GM23338 (cell line): ENCODE measurements at regions not wholly inside any gene's neighbourhood (a gene's known extent, or its start where the extent isn't known, plus 50 kb on each side); places are given as distances from the start of the nearest gene placed in this dataset.

Experiments used
- EZH2 ChIP-seq: fragments of 200-600 bp; sonication (generic); IDR thresholded peaks from one replicate; pipeline ENCODE4 v1.8.0; 2017; ENCODE audit warnings: antibody characterized with exemption, mild to moderate bottlenecking, low read depth; ENCODE audit not compliant: unreplicated experiment
- EZH2phosphoT487 ChIP-seq: fragments of 200-600 bp; sonication (generic); IDR thresholded peaks from one replicate; pipeline ENCODE4 v1.8.1; 2018; ENCODE audit warnings: antibody characterized with exemption; ENCODE audit not compliant: unreplicated experiment
- POLR2AphosphoS5 ChIP-seq: IDR thresholded peaks from 2 replicates; pipeline ENCODE4 v1.6.1; 2016; ENCODE audit warnings: antibody characterized with exemption, low read depth
- REST ChIP-seq: IDR thresholded peaks from one replicate; pipeline ENCODE4 v1.6.1; 2018; ENCODE audit warnings: antibody characterized with exemption; ENCODE audit not compliant: unreplicated experiment
- TF ChIP-seq, protein P1 (sequence below), 2 experiments: fragments of 200-600 bp in 1 of 2; sonication (generic) in 1 of 2; conservative IDR thresholded peaks; 2 replicates each; pipeline versions ENCODE4 v1.5.1 to v1.6.1; 2016 to 2017; ENCODE audit warnings: antibody characterized with exemption in 2 of 2, low read depth in 2 of 2, mild to moderate bottlenecking in 2 of 2, moderate library complexity in 1 of 2
- TF ChIP-seq, protein P2 (sequence below): IDR thresholded peaks from 2 replicates; pipeline ENCODE4 v1.6.1; 2016; ENCODE audit warnings: antibody characterized with exemption
- TF ChIP-seq, protein P3 (sequence below): fragments of 250-450 bp; sonication (Bioruptor Pico); IDR thresholded peaks from 2 replicates; pipeline ENCODE4 v1.5.0; 2020; ENCODE audit warnings: mild to moderate bottlenecking, moderate library complexity

- TF ChIP-seq, protein P1, sequence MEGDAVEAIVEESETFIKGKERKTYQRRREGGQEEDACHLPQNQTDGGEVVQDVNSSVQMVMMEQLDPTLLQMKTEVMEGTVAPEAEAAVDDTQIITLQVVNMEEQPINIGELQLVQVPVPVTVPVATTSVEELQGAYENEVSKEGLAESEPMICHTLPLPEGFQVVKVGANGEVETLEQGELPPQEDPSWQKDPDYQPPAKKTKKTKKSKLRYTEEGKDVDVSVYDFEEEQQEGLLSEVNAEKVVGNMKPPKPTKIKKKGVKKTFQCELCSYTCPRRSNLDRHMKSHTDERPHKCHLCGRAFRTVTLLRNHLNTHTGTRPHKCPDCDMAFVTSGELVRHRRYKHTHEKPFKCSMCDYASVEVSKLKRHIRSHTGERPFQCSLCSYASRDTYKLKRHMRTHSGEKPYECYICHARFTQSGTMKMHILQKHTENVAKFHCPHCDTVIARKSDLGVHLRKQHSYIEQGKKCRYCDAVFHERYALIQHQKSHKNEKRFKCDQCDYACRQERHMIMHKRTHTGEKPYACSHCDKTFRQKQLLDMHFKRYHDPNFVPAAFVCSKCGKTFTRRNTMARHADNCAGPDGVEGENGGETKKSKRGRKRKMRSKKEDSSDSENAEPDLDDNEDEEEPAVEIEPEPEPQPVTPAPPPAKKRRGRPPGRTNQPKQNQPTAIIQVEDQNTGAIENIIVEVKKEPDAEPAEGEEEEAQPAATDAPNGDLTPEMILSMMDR (conservative IDR thresholded peaks at IDR 0.05; ENCODE audit: low read depth in 2 of 2): no peak
- TF ChIP-seq EZH2 (no peak), POLR2AphosphoS5 (no peak), REST (no peak), EZH2phosphoT487 (no peak)
- TF ChIP-seq, protein P2, sequence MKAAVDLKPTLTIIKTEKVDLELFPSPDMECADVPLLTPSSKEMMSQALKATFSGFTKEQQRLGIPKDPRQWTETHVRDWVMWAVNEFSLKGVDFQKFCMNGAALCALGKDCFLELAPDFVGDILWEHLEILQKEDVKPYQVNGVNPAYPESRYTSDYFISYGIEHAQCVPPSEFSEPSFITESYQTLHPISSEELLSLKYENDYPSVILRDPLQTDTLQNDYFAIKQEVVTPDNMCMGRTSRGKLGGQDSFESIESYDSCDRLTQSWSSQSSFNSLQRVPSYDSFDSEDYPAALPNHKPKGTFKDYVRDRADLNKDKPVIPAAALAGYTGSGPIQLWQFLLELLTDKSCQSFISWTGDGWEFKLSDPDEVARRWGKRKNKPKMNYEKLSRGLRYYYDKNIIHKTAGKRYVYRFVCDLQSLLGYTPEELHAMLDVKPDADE: no peak
- TF ChIP-seq, protein P3, sequence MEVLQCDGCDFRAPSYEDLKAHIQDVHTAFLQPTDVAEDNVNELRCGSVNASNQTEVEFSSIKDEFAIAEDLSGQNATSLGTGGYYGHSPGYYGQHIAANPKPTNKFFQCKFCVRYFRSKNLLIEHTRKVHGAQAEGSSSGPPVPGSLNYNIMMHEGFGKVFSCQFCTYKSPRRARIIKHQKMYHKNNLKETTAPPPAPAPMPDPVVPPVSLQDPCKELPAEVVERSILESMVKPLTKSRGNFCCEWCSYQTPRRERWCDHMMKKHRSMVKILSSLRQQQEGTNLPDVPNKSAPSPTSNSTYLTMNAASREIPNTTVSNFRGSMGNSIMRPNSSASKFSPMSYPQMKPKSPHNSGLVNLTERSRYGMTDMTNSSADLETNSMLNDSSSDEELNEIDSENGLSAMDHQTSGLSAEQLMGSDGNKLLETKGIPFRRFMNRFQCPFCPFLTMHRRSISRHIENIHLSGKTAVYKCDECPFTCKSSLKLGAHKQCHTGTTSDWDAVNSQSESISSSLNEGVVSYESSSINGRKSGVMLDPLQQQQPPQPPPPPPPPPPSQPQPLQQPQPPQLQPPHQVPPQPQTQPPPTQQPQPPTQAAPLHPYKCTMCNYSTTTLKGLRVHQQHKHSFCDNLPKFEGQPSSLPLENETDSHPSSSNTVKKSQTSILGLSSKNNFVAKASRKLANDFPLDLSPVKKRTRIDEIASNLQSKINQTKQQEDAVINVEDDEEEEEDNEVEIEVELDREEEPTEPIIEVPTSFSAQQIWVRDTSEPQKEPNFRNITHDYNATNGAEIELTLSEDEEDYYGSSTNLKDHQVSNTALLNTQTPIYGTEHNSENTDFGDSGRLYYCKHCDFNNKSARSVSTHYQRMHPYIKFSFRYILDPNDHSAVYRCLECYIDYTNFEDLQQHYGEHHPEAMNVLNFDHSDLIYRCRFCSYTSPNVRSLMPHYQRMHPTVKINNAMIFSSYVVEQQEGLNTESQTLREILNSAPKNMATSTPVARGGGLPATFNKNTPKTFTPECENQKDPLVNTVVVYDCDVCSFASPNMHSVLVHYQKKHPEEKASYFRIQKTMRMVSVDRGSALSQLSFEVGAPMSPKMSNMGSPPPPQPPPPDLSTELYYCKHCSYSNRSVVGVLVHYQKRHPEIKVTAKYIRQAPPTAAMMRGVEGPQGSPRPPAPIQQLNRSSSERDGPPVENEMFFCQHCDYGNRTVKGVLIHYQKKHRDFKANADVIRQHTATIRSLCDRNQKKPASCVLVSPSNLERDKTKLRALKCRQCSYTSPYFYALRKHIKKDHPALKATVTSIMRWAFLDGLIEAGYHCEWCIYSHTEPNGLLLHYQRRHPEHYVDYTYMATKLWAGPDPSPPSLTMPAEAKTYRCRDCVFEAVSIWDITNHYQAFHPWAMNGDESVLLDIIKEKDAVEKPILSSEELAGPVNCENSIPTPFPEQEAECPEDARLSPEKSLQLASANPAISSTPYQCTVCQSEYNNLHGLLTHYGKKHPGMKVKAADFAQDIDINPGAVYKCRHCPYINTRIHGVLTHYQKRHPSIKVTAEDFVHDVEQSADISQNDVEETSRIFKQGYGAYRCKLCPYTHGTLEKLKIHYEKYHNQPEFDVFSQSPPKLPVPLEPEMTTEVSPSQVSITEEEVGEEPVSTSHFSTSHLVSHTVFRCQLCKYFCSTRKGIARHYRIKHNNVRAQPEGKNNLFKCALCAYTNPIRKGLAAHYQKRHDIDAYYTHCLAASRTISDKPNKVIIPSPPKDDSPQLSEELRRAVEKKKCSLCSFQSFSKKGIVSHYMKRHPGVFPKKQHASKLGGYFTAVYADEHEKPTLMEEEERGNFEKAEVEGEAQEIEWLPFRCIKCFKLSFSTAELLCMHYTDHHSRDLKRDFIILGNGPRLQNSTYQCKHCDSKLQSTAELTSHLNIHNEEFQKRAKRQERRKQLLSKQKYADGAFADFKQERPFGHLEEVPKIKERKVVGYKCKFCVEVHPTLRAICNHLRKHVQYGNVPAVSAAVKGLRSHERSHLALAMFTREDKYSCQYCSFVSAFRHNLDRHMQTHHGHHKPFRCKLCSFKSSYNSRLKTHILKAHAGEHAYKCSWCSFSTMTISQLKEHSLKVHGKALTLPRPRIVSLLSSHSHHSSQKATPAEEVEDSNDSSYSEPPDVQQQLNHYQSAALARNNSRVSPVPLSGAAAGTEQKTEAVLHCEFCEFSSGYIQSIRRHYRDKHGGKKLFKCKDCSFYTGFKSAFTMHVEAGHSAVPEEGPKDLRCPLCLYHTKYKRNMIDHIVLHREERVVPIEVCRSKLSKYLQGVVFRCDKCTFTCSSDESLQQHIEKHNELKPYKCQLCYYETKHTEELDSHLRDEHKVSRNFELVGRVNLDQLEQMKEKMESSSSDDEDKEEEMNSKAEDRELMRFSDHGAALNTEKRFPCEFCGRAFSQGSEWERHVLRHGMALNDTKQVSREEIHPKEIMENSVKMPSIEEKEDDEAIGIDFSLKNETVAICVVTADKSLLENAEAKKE (CRISPR knock-in tag): no peak
Measured at GRCh38 chr12:46459861-46460545, 87.4 kb upstream of the SLC38A2 start.
